GM18868 (cell line): ENCODE measurements at regions not wholly inside any gene's neighbourhood (a gene's known extent, or its start where the extent isn't known, plus 50 kb on each side); places are given as distances from the start of the nearest gene placed in this dataset.

Experiments used
- ATAC-seq: cut with Tn5 transposase; IDR thresholded peaks from one replicate; pipeline ENCODE4 v1.9.1; 2021; ENCODE audit warnings: mild to moderate bottlenecking, moderate library complexity; ENCODE audit not compliant: unreplicated experiment

DNA sequence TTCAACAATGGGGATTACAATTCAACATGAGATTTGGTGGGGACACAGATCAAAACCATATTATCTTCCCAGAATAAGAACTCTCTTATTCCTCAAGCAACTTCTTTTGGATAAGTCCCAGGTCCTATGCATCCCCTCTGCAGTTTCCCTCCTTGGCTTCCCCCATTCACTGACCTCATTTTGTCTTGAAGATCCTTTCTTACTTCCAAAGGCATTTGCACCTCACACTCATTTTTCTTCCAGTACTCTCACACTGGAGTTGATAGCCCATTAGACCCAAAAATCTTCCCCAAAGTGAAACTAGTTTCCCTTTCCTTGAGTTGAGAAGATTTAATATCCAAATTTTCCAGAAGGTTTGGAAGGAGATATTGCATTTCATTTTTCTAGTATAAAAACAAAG lies 178.0 kb upstream of the DAPK1 start:
- ATAC-seq, result no peak

DNA sequence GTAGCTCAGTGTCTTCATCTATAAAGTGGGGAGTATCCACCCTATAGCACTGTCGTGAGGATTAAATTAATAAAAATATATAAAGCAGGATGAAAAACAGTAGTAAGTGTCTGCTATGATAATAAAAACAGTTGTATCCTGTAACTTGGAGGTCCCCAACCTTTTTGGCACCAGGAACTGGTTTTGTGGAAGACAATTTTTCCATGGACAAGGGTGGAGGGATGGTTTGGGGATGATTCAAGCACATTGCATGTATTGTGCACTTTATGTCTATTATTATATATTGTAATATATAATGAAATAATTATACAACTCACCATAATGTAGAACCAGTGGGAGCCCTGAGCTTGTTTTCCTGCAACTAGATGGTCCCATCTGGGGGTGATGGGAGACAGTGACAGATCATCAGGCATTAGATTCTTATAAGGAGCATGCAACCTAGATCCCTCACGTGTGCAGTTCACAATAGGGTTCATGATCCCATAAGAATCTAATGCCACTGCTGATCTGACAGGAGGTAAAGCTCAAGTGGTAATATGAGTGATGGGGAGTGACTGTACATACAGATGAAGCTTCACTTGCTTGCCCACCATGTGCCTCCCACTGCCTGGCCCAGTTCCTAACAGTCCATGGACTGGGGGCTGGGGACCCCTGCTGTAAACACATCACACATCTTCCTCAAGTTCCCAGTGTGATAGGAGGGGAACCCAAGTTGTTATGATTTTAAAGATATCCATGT lies 177.4 kb upstream of the DAPK1 start:
- ATAC-seq, result no peak

DNA sequence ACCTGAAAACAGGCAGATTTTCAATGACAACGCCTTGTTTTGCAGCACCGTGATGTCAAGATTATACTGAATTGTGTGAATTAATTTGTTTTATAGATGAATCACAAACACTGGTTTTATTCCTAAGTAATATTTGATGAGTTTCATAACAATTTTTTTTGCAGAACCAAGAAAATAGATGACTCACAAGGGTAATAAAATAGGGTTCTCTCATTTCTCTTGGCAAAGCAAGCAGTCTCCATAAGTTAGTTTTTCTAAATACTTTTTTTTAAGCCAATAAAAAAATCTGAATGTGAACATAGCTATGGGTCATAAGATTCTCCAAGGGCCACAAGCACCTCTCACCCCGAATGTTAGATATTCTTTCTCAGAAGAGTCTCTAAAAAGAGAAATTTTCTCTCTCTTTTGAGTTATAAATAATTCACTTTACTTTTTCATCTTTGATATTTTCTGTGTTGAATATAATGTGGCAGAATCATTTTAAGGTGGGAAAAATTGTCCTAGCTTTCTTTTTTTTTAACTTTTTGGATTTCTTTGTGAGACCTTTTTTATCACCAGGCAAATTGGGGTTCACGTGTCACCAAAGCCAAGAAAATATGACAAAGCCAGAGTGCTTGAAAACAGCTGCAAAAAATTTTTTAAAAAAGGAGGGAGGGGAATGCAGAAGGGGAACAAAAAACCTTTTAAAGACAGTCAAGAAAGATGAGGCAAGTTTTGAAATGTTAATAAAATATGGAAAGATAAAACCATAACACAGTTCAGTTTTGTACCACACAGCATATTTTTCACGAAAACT lies 174.6 kb upstream of the DAPK1 start:
- ATAC-seq, result no peak

DNA sequence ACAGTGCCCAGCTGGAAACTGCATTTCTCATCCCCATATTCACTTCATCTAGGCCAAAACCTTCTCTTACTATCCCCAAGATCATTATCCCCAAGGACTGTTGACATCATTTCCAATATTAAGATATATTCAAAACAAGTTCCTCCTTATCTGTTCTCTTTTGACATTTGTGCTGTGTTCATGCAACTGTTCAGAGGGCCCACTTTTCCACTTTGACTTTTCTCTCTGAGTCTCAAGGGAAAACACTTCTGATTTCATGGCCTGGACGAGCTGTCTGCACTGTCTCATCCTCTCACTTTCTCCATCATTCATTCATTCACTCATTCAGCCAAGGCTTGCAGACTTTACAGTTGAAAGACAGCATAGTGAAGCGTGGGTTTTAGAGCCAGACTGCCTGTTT lies 173.7 kb upstream of the DAPK1 start:
- no peak for ATAC-seq

DNA sequence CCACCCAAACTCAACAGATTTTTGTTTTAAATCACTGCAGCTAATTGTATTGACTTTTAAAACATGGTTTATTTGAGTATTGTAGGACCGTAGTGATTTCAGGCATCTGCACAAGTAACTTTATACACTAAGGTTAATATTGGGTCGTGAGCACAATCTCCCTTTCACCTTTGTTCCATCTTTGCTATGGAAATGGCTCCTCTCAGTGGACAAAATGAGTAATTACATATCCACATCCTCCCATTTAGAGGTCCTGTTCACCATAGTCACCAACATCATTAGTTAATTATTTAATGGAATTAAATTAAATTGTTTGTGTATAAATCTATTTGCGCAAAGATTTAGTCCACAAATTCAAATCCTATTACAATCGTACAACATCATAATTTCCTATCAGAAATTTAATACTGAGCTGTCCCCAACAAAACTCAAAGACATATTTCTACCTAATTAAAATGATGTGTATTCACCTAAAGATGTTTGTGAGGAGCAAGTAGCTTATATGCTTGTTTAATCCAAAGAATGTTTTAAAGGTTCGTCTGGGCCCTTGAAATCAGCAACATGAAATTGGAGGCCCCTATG lies 173.0 kb upstream of the DAPK1 start:
- peak; percentile 70 for ATAC-seq

DNA sequence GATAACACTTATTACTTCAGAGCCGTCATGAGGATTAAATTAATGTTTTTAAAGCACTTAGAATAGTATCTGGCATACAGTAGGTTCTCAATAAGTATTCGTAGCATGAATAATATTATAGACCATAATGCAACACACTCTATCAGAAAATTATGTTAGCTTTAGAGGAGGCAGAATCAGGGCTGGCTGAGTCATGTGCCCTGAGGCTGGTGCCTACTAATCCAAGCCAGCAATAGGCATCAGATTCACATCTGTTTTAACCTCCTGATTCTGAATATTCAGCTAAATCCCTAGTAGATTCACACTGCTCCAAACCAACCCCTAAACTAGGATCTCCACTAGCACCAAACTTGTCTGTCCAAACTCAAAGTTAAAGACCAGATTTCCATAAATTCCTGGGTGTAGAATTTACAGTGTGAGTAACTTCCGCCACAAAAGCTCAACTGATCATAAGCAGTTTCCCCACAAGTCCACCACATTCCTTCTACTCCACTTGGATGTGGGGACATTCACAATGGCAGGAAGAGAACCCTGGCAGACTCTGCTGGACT lies 170.0 kb upstream of the DAPK1 start:
- ATAC-seq, result no peak

DNA sequence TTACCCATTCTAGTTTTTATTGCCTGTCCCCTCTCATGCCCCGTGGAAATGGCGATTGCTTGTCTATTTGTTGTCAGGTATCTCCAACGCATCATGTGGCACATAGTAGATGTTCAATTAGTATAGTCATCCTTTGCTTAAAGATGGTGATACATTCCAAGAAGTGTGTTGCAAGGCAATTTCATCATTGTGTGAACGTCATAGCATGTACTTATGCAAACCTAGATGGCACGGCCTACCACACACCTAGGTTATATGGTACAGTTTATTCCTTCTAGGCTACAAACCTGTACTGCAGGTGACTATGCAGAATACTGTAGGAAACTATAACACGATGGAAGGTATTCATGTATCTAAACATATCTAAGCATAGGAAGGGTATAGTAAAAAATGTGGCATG lies 163.9 kb upstream of the DAPK1 start:
- no peak for ATAC-seq

DNA sequence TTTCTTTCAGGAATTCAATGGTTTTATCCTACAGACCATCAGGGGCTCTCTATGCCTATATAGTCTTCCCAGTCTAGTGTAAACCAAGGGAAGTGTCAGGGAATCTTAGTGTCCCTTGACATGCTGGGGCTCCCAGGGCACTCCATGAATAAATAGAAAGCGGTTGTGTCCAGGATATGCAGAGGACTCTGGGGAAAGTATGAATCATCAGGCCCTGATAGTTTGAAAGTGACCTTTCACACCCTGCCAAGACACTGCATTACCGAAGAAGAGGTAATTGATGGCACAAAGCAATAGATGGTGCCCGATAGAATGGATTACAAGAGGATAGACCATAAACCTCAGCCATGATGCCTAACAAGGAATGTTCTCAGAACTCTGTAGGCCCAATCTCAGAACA lies 163.3 kb upstream of the DAPK1 start:
- no peak for ATAC-seq

DNA sequence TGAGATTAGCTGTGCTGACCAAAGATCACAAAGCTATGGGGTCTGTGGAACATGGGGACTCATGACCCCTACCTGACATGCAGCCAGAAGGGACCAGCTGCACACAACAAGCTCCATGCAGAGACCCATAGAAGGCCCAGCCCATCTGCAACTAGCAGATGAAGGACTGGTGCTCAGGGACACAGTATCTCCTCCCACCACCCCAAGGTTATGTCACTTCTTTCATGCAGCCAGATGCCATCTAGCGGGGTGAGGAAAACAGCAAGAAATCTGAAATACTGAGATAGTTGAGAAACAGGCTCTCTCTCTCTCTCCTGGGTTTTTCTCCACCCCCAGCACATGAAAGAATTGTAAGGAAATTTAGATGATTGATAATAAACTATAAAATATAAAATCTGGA lies 161.3 kb upstream of the DAPK1 start:
- peak; percentile 37 for ATAC-seq

DNA sequence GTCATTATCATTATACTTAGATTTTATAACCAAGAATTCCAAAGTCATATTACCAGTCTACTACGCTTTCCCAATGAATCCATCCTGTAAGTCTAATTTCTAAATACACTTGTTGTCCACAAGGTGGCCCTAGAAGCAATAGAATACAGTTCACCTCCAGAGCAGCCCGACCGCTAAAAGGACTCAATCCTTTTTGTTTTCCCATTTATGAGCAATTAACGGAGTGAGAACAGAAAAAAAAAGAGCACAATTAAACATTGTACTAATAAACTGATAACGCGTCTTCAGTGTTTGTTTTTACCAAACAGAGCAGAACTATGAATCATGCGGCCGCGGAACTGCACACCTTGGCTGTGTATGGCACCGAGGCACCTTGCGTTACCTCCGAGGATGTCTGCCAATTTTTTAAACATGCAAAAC lies 160.7 kb upstream of the DAPK1 start:
- ATAC-seq, result peak; percentile 61

DNA sequence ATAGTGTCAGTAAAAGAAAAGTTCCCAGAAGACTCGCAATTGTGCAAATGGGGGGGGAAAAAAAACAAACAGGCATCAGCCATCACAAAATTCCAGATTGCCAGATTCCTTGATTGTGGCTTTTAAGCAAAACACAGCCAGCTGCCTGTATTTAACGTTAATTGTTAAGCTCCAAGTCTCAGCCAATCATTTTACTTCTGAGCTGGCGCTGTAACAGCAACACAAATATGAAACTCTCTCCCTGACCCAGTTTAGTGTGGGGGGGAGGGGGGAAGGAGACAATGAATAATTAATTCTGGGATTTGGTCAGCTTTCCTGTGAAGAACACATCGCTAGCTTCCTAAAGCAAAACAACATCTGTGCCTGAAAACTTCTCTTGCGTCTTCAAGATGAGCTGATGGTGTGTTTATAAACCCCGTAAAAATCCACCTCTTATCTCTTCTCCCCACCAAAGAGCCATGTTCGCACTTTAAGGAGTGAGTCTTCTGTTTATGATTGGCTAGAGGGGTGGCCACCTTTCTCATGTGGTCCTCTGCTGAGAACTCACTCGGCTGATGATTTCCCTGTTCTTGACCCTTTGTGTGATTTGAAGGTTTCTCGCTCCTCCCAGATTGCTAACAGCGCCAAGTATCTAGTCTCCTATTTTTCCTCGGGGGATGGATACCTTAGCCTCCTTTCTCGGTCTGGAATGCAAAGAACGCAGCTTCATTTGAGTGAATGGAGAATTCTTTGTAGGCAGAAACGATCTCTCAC lies 160.2 kb upstream of the DAPK1 start:
- no peak for ATAC-seq

DNA sequence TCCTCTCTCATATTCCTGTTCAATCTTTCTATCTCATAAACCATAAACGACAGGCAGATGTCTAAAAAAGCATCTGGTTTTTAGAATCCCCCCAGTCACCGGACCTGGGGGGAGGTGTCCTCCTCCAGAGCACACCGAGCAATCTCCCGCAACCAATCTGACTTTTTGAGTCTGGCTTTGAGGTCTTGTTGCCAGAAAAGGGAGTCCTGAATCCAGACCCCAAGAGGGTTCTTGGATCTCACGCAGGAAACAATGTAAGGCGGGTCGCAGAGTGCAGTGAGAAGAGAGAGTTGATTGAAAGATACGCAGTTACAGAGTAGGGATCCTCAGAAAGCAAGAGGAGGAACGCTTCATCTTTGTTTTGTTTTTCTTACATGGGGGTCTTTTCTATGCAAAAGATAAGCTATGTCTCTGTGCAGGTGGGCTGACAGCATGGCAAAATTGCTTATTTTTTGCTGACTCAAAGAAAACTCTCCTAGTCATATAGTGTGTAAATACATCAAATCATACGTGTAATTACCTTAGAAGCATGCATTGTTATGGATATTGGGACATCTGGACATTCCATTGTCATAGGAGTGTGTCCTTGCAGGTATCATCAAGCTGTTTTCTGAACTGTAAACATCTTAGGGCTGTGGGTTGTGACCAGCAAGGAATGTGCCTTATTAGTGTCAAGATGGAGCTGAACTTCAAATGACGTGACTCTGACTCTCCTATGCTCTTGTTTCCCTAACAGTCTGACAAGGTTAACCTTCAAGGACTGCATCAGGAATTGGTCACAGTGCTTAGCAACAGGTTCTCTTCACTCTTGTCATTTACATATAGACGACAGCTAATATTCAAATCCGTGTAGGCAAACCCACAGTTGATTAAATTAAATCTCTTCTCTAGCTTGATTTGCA lies 159.3 kb upstream of the DAPK1 start:
- ATAC-seq, result no peak

DNA sequence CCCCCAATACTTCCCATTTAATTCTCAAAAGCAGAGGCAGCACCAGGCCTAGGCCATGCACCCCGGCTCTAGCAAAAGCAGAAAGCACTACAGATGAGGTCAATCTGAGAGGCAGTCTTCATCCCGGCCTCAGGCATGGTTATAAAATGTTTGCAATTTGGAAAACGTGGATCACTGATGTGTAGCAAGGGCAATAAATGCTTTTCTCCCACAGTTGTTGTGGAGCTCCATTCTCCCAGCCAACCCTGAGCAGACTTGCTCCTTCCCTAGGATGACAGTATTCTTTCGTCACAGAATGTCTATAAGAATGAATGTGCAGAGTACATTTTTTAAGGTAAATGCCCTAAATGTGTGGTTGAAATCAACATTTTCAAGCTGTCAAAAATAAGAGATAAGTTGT lies 157.3 kb upstream of the DAPK1 start:
- no peak for ATAC-seq

DNA sequence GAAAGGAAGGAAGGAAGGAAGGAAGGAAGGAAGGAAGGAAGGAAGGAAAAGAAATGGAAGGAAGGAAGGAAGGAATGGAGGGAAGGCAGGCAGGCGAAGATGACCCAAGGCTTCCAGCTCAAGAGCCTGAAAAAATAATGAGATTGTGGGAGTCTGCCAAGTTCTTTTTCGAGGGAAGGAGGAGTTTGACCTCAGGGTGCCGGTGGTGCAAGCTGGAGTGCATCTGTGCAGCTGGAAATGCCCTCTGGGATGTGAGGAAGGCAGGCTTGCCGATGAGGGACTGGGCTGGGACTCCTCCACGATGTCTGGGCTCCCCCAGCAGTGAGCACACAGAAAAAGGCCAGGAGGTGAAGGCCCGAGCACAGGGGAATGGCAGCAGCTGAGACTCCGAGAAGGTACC lies 154.9 kb upstream of the DAPK1 start:
- no peak for ATAC-seq

DNA sequence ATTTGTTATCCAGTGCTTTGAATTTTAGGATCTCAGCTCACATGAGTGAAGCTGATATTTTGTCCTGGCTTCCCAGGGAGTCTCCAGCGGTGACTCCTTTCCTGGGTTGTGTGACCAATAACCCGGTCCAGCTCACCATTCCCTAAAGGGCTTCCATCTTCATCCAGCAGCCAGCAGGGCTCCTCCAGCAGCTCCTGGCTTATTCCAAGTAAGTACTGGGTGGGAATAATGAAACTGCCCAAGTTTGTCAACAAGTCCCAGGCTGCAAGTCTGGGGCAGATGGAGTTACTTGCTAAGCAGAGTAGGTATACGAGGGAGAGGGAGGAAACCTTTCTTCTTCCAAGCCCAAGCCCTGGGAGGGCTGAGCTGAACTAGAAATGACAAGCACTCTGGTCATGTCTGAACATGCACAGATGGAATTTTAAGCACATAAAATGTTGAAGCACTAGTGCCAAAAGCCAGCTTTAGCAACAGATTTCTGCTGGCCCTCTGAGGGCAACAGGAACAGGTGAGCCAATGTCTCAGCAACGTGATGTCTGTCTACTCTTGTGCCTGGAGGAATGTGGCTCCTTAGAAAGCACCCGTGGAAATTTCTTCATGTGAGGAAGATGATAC lies 153.7 kb upstream of the DAPK1 start:
- no peak for ATAC-seq

DNA sequence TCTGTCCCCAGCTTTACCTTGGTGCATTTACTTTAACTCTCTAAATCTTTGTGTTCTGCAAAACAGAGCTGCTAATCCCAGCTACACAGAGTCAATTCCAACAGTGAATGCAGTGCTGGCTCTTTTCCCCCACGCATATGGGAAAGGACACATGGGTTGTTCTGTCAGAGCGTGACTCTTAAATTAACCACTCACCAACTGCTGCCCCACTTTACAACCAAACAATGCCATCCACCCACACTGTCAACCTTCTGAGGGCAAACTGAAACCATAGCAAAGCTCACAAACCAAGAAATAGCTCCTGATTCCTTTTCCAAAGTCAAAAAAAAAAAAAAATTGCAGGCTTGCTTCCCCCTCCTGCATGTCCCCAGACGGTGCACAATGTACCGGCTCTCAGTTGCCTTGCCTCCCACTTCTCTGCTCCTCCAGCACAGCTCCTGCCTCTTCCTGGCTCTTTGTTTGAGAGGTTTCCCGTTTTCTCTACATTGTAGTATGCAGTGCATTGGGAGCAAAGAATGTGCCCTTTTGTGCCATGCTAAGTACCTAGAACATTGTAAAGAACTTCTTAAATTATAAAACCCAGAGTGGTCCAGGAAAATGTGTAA lies 151.5 kb upstream of the DAPK1 start:
- ATAC-seq, result no peak

DNA sequence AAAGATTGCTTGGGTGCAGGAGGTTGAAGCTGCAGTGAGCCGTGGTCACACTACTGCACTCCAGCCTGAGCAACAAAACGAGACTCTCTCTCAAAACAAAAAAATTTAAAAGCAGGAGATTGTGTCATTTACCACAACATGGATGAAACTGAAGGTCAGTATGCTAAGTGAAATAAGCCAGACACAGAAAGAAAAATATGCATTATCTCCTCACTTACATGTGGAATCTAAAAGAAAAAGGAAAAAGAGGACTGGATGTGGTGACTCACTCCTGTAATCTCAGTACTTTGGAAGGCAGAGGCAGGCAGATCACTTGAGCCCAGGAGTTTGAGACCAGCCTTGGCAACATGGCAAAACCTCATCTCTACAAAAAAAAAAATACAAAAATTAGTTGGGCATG lies 146.8 kb upstream of the DAPK1 start:
- no peak for ATAC-seq

DNA sequence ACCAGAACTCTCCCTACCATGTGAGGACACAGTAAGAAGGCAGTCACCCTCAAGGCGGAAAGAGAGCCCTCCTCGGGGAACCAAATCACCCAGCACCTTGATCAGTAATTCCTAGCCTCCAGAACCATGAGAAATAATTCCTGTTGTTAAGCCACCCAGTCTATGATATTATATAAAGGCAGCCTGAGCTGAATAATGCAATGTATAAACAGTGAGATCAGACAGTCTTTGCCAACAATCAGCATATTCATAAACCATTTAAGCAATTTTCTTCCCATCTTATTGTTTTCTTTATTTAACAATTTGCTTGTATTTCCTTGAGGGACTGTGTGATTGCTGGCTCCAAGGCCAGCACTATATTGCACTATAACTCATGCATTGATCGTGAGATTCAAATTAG lies 144.4 kb upstream of the DAPK1 start:
- no peak for ATAC-seq

DNA sequence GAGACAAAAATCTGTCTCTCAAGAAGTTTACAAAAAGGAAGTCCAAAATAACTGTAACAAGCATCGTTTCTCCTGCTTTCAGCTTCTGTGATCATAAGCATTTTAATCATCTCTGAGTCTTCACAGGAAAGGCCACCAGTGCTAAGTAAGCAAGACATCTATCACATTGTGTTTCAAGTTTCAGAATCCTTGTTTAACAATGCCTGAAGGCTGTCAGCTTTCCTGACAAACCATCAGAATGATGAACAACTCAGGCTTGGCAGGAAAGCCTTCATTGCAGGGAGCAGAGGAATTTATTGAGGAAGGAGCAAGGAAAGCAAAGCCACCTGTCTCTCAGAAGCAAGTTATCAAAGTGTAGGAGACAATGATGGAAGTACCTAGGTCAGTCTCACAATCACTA lies 143.5 kb upstream of the DAPK1 start:
- no peak for ATAC-seq
